ENCODE measurements at regions not wholly inside any gene's neighbourhood (a gene's known extent, or its start where the extent isn't known, plus 50 kb on each side); places are given as distances from the start of the nearest gene placed in this dataset.
"Not testable (repeated sequence)": the region's sequence is repeated elsewhere in the genome, so short reads cannot be mapped to it uniquely, and the experiment has no call there.

- no peaks in the 10 kb centered on the region for H3K9me3 Mint-ChIP-seq (ENCODE audit: unreplicated experiment)
- DNase-seq (ENCODE audit: low spot score), result no peak
- no peaks in the 10 kb centered on the region for H3K27me3 Mint-ChIP-seq (ENCODE audit: unreplicated experiment)
- no peaks in the 10 kb centered on the region for H3K36me3 Mint-ChIP-seq (ENCODE audit: low read depth, unreplicated experiment)
- no peak overlapping the region for H3K27ac Mint-ChIP-seq (ENCODE audit: unreplicated experiment)
- peaks cover 19% of the 10 kb centered on the region for H3K4me1 Mint-ChIP-seq (ENCODE audit: unreplicated experiment)
- H3K4me3 Mint-ChIP-seq (ENCODE audit: unreplicated experiment), result no peak overlapping the region
- no peak for TF ChIP-seq CTCF (IDR thresholded peaks at IDR 0.05; ENCODE audit: unreplicated experiment)
These were observed 87.9 kb downstream of the ADAMTS15 start for GRCh38 chr11:130536106-130537040.

- DNase-seq (ENCODE audit: low spot score); H3K36me3 Mint-ChIP-seq (ENCODE audit: low read depth, unreplicated experiment); H3K9me3 Mint-ChIP-seq (ENCODE audit: unreplicated experiment); H3K4me1 Mint-ChIP-seq (ENCODE audit: unreplicated experiment); H3K27me3 Mint-ChIP-seq (ENCODE audit: unreplicated experiment); H3K27ac Mint-ChIP-seq (ENCODE audit: unreplicated experiment); H3K4me3 Mint-ChIP-seq (ENCODE audit: unreplicated experiment): not testable (repeated sequence)
These were observed 91.2 kb downstream of the ADAMTS15 start for GRCh38 chr11:130539680-130540079.

GRCh38 chr11:130544266-130544665 is 95.8 kb downstream of the ADAMTS15 start:
- Mint-ChIP-seq H3K27ac (ENCODE audit: unreplicated experiment) (no peak overlapping the region), H3K27me3 (ENCODE audit: unreplicated experiment) (no peaks in the 10 kb centered on the region), H3K9me3 (ENCODE audit: unreplicated experiment) (no peaks in the 10 kb centered on the region), H3K36me3 (ENCODE audit: low read depth, unreplicated experiment) (no peaks in the 10 kb centered on the region), H3K4me1 (ENCODE audit: unreplicated experiment) (no peaks in the 10 kb centered on the region), H3K4me3 (ENCODE audit: unreplicated experiment) (no peak overlapping the region)
- no peak for TF ChIP-seq CTCF (IDR thresholded peaks at IDR 0.05; ENCODE audit: unreplicated experiment)
- DNase-seq (ENCODE audit: low spot score), result no peak

- H3K4me3 Mint-ChIP-seq (ENCODE audit: unreplicated experiment), result no peak overlapping the region
- no peaks in the 10 kb centered on the region for H3K4me1 Mint-ChIP-seq (ENCODE audit: unreplicated experiment)
- no peak overlapping the region for H3K27ac Mint-ChIP-seq (ENCODE audit: unreplicated experiment)
- H3K36me3 Mint-ChIP-seq (ENCODE audit: low read depth, unreplicated experiment), result no peaks in the 10 kb centered on the region
- H3K9me3 Mint-ChIP-seq (ENCODE audit: unreplicated experiment), result no peaks in the 10 kb centered on the region
- H3K27me3 Mint-ChIP-seq (ENCODE audit: unreplicated experiment), result no peaks in the 10 kb centered on the region
- TF ChIP-seq CTCF (IDR thresholded peaks at IDR 0.05; ENCODE audit: unreplicated experiment), result no peak
- no peak for DNase-seq (ENCODE audit: low spot score)
These were observed 97.1 kb downstream of the ADAMTS15 start for GRCh38 chr11:130545449-130546072.

- Mint-ChIP-seq H3K36me3 (ENCODE audit: low read depth, unreplicated experiment) (no peaks in the 10 kb centered on the region), H3K27me3 (ENCODE audit: unreplicated experiment) (no peaks in the 10 kb centered on the region), H3K27ac (ENCODE audit: unreplicated experiment) (no peak overlapping the region), H3K4me3 (ENCODE audit: unreplicated experiment) (no peak overlapping the region), H3K9me3 (ENCODE audit: unreplicated experiment) (no peaks in the 10 kb centered on the region), H3K4me1 (ENCODE audit: unreplicated experiment) (no peaks in the 10 kb centered on the region)
- no peak for TF ChIP-seq CTCF (IDR thresholded peaks at IDR 0.05; ENCODE audit: unreplicated experiment)
- no peak for DNase-seq (ENCODE audit: low spot score)
These were observed 98.0 kb downstream of the ADAMTS15 start for GRCh38 chr11:130546438-130546837.
